ENCODE measurements at regions not wholly inside any gene's neighbourhood (a gene's known extent, or its start where the extent isn't known, plus 50 kb on each side); places are given as distances from the start of the nearest gene placed in this dataset.

DNA sequence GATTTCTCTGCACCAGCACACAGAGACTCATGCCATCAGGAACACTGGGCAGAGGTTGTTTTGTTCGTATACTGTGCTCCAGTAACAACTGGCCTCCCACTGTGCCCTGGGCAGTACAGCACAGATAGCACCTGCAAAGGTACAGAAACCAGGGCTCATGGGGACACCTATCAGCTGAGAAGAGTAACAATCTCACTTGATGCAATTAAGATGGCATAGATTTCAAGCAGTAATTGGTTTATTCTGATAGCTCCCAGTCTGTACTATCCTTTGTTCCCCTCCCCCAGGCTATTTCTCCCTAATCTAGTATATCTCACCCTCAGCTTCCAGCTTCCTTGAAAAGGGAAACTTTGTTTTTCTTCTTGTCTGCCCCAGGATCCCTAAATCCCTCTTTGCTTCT lies 343.9 kb upstream of the MMADHC start:
- no peak for TF ChIP-seq FOSL1 (IDR thresholded peaks at IDR 0.05; ENCODE audit: low read depth)
- TF ChIP-seq, protein P1, sequence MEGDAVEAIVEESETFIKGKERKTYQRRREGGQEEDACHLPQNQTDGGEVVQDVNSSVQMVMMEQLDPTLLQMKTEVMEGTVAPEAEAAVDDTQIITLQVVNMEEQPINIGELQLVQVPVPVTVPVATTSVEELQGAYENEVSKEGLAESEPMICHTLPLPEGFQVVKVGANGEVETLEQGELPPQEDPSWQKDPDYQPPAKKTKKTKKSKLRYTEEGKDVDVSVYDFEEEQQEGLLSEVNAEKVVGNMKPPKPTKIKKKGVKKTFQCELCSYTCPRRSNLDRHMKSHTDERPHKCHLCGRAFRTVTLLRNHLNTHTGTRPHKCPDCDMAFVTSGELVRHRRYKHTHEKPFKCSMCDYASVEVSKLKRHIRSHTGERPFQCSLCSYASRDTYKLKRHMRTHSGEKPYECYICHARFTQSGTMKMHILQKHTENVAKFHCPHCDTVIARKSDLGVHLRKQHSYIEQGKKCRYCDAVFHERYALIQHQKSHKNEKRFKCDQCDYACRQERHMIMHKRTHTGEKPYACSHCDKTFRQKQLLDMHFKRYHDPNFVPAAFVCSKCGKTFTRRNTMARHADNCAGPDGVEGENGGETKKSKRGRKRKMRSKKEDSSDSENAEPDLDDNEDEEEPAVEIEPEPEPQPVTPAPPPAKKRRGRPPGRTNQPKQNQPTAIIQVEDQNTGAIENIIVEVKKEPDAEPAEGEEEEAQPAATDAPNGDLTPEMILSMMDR (IDR thresholded peaks at IDR 0.05 in 2 of 3, conservative IDR thresholded peaks at IDR 0.05 in 1 of 3; ENCODE audit: borderline replicate concordance in 1 of 3, insufficient read depth in 1 of 3, low read depth in 2 of 3, low read length in 2 of 3): no peak
- TF ChIP-seq EZH2 (IDR thresholded peaks at IDR 0.05): no peak
- TF ChIP-seq POLR2AphosphoS5 (IDR thresholded peaks at IDR 0.05; ENCODE audit: low read depth, low read length): no peak
- no peak for TF ChIP-seq POLR2A (IDR thresholded peaks at IDR 0.05; ENCODE audit: borderline replicate concordance, extremely low read depth, insufficient read depth, insufficient read length)
- TF ChIP-seq, protein P2, sequence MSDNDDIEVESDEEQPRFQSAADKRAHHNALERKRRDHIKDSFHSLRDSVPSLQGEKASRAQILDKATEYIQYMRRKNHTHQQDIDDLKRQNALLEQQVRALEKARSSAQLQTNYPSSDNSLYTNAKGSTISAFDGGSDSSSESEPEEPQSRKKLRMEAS (IDR thresholded peaks at IDR 0.05): no peak
- TF ChIP-seq, protein P3, sequence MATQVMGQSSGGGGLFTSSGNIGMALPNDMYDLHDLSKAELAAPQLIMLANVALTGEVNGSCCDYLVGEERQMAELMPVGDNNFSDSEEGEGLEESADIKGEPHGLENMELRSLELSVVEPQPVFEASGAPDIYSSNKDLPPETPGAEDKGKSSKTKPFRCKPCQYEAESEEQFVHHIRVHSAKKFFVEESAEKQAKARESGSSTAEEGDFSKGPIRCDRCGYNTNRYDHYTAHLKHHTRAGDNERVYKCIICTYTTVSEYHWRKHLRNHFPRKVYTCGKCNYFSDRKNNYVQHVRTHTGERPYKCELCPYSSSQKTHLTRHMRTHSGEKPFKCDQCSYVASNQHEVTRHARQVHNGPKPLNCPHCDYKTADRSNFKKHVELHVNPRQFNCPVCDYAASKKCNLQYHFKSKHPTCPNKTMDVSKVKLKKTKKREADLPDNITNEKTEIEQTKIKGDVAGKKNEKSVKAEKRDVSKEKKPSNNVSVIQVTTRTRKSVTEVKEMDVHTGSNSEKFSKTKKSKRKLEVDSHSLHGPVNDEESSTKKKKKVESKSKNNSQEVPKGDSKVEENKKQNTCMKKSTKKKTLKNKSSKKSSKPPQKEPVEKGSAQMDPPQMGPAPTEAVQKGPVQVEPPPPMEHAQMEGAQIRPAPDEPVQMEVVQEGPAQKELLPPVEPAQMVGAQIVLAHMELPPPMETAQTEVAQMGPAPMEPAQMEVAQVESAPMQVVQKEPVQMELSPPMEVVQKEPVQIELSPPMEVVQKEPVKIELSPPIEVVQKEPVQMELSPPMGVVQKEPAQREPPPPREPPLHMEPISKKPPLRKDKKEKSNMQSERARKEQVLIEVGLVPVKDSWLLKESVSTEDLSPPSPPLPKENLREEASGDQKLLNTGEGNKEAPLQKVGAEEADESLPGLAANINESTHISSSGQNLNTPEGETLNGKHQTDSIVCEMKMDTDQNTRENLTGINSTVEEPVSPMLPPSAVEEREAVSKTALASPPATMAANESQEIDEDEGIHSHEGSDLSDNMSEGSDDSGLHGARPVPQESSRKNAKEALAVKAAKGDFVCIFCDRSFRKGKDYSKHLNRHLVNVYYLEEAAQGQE (IDR thresholded peaks at IDR 0.05; ENCODE audit: low read depth): no peak
- no peak for TF ChIP-seq ZNF274 (IDR thresholded peaks at IDR 0.05; ENCODE audit: low read depth, low read length)
- TF ChIP-seq, protein P4, sequence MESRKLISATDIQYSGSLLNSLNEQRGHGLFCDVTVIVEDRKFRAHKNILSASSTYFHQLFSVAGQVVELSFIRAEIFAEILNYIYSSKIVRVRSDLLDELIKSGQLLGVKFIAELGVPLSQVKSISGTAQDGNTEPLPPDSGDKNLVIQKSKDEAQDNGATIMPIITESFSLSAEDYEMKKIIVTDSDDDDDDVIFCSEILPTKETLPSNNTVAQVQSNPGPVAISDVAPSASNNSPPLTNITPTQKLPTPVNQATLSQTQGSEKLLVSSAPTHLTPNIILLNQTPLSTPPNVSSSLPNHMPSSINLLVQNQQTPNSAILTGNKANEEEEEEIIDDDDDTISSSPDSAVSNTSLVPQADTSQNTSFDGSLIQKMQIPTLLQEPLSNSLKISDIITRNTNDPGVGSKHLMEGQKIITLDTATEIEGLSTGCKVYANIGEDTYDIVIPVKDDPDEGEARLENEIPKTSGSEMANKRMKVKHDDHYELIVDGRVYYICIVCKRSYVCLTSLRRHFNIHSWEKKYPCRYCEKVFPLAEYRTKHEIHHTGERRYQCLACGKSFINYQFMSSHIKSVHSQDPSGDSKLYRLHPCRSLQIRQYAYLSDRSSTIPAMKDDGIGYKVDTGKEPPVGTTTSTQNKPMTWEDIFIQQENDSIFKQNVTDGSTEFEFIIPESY (IDR thresholded peaks at IDR 0.05; ENCODE audit: extremely low read depth, insufficient replicate concordance, low read length): no peak
- TF ChIP-seq YY1 (IDR thresholded peaks at IDR 0.05; ENCODE audit: extremely low read depth, insufficient replicate concordance, low read depth, low read length): no peak
- TF ChIP-seq RAD21 (IDR thresholded peaks at IDR 0.05; ENCODE audit: low read depth): no peak
